T-cell (primary cell): ENCODE measurements at regions not wholly inside any gene's neighbourhood (a gene's known extent, or its start where the extent isn't known, plus 50 kb on each side); places are given as distances from the start of the nearest gene placed in this dataset.

Experiments used
- ATAC-seq, 4 experiments: fragments of 200-7000 bp in 3 of 4; fragments of 150-1000 bp in 1 of 4; cut with Tn5 transposase; replicated peaks in 1 of 4; 1 replicate in 3 of 4; 2 replicates in 1 of 4; pipeline ENCODE4 v1.10.0; 2021; ENCODE audit warnings: moderate library complexity in 3 of 4, mild to moderate bottlenecking in 2 of 4, moderate number of reproducible peaks in 1 of 4
- CTCF ChIA-PET, 2 donors: fragments of 300-600 bp; sonication (Branson Sonifier 250); formaldehyde crosslinking; loops; one replicate each; lab custom pipeline; 2022; ENCODE audit warnings: antibody characterized with exemption in 2 of 2; lab: Charles Lee
- POLR2A ChIA-PET, 2 donors: fragments of 300-600 bp; sonication (Branson Sonifier 250); formaldehyde crosslinking; loops; one replicate each; lab custom pipeline; 2022; ENCODE audit warnings: antibody characterized with exemption in 2 of 2; lab: Charles Lee
- DNase-seq, 35 experiments: peaks; one replicate each; pipeline versions ENCODE4 v3.0.0 to v3.0.0-alpha.2; 2013 to 2023
- H3K27ac ChIP-seq: one replicate; pipeline ENCODE4 v1.5.1; 2013; ENCODE audit warnings: low read length
- H3K27me3 ChIP-seq, 2 experiments: replicated peaks in 1 of 2; 1 replicate in 1 of 2; 2 replicates in 1 of 2; pipeline versions ENCODE4 v1.6.1 to v1.7.0; 2013; ENCODE audit warnings: low read length in 1 of 2, mixed read lengths in 1 of 2; ENCODE audit not compliant: control insufficient read depth in 2 of 2, insufficient read depth in 2 of 2; ENCODE audit errors: extremely low read depth in 1 of 2
- H3K36me3 ChIP-seq, 2 donors: 1 replicate in 1 of 2; 2 replicates in 1 of 2; pipeline versions ENCODE4 v1.6.1 to v1.7.0; 2013; ENCODE audit warnings: low read length in 1 of 2; ENCODE audit not compliant: control insufficient read depth in 2 of 2, insufficient read depth in 1 of 2; ENCODE audit errors: extremely low read depth in 1 of 2
- H3K4me1 ChIP-seq, 2 experiments: 1 replicate in 1 of 2; 2 replicates in 1 of 2; pipeline versions ENCODE4 v1.6.1 to v1.7.0; 2013; ENCODE audit warnings: low read length in 2 of 2, mixed read lengths in 1 of 2; ENCODE audit not compliant: insufficient read depth in 2 of 2, control insufficient read depth in 1 of 2; ENCODE audit errors: extremely low read depth in 1 of 2
- H3K4me3 ChIP-seq, 2 donors: 1 replicate in 1 of 2; 2 replicates in 1 of 2; pipeline versions ENCODE4 v1.5.1 to v1.7.0; 2013; ENCODE audit warnings: mild to moderate bottlenecking in 2 of 2, low read length in 1 of 2, moderate library complexity in 1 of 2; ENCODE audit not compliant: control insufficient read depth in 1 of 2; ENCODE audit errors: extremely low read depth in 1 of 2
- H3K9me3 ChIP-seq: 2 replicates; pipeline ENCODE4 v1.7.0; 2013
- H3K27ac Mint-ChIP-seq, 2 donors: one replicate each; pipeline ENCODE4 v1.8.0; 2020 to 2021; ENCODE audit warnings: mild to moderate bottlenecking in 2 of 2, mixed read lengths in 2 of 2
- H3K27me3 Mint-ChIP-seq, 2 donors: one replicate each; pipeline ENCODE4 v1.8.0; 2021 to 2022; ENCODE audit warnings: mixed read lengths in 2 of 2
- H3K36me3 Mint-ChIP-seq: one replicate; pipeline ENCODE4 v1.8.0; 2021; ENCODE audit warnings: mixed read lengths
- H3K4me1 Mint-ChIP-seq, 3 donors: one replicate each; pipeline ENCODE4 v1.8.0; 2020 to 2022; ENCODE audit warnings: mixed read lengths in 3 of 3, mild to moderate bottlenecking in 1 of 3
- H3K4me3 Mint-ChIP-seq, 3 donors: one replicate each; pipeline ENCODE4 v1.8.0; 2020 to 2022; ENCODE audit warnings: mild to moderate bottlenecking in 3 of 3, mixed read lengths in 3 of 3, moderate library complexity in 3 of 3
- H3K9me3 Mint-ChIP-seq, 3 donors: one replicate each; pipeline ENCODE4 v1.8.0; 2020 to 2022; ENCODE audit warnings: mixed read lengths in 3 of 3
- WGBS: methylation state at CpG from one replicate; pipeline ENCODE4 v1.1.5; 2013; ENCODE audit warnings: missing lambda C conversion rate; ENCODE audit not compliant: insufficient coverage; 5-methylcytosine and 5-hydroxymethylcytosine counted together

DNA sequence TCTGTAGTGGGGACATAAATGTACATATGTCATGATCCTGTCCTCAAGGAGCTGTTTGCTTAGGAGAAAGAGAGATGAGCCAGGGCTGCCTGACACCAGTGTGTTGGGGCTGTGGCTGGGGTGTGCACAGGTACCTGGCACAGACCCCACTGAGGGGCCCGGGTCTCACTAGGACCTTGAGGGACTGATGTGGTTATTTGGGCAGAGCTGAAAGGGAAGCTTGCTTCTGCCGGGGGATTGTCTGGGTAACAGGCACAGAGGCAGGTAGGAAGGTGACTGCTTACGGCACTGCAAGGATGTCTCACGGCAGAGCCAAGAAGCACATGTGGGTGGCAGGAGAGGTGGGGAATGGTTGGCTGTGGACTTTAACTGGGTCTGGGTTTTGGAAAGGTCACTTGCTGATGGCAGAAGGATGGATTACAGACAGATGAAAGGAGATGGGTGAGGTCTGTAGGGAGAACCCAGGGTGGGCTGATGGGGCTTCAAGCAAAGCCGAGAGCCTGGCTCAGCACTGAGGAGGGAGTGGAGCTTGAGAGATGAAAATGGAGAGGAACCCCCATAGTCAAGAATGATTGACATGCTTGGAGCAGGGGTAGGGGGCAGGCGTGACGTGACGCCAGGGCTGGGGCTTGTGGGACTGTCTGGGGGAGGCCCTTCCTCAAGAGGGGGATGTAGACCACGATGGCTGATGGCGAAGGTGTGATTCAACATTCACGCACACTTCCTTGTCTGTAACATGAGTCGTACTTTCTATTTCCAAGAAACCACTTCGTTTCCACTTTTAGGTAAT lies 207.7 kb upstream of the SHH start:
- H3K4me3 ChIP-seq: no peak overlapping the region
- 89% methylated on average over 5 of the region's 13 CpGs for WGBS
- no peak for DNase-seq

DNA sequence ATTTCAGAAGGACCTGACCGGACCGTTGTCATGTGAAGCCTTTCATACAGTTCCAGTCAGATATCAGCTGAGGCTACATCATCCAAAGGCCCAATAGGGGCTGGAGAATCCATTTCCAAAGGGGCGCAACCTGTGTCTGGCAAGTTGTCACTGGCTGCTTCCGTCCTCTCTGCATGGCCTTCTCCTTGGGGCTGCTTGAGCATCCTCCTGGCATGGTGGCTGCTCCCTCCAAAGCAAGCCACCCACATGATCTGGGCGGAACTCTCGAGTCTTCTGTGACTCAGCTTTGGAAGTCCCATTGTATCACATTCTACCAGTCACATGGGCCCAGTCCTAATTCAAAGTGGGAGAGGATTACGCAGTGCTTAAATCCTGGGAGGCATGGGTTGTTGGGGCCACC lies 207.0 kb upstream of the SHH start:
- Mint-ChIP-seq H3K4me3 (no peak overlapping the region), H3K27me3 (peaks cover 0 to 5% of the 10 kb centered on the region in 2 donors)
- ATAC-seq: no peak

More for the DNA sequence above, 207.7 kb upstream of the SHH start:
- ATAC-seq: no peak
- CTCF ChIA-PET: no interaction called here
- H3K4me1 Mint-ChIP-seq: no peaks in the 10 kb centered on the region
- H3K27ac Mint-ChIP-seq: no peak overlapping the region
- Histone ChIP-seq H3K9me3 (no peaks in the 10 kb centered on the region), H3K27ac (no peak overlapping the region), H3K4me1 (no peaks in the 10 kb centered on the region), H3K27me3 (peaks cover 0 to 15% of the 10 kb centered on the region in 2 experiments), H3K36me3 (no peaks in the 10 kb centered on the region)
- no peak overlapping the region for H3K4me3 Mint-ChIP-seq
- no peaks in the 10 kb centered on the region for H3K9me3 Mint-ChIP-seq
- peaks cover 0 to 5% of the 10 kb centered on the region in 2 donors for H3K27me3 Mint-ChIP-seq
- POLR2A ChIA-PET: no interaction called here
- H3K36me3 Mint-ChIP-seq: no peaks in the 10 kb centered on the region

DNA sequence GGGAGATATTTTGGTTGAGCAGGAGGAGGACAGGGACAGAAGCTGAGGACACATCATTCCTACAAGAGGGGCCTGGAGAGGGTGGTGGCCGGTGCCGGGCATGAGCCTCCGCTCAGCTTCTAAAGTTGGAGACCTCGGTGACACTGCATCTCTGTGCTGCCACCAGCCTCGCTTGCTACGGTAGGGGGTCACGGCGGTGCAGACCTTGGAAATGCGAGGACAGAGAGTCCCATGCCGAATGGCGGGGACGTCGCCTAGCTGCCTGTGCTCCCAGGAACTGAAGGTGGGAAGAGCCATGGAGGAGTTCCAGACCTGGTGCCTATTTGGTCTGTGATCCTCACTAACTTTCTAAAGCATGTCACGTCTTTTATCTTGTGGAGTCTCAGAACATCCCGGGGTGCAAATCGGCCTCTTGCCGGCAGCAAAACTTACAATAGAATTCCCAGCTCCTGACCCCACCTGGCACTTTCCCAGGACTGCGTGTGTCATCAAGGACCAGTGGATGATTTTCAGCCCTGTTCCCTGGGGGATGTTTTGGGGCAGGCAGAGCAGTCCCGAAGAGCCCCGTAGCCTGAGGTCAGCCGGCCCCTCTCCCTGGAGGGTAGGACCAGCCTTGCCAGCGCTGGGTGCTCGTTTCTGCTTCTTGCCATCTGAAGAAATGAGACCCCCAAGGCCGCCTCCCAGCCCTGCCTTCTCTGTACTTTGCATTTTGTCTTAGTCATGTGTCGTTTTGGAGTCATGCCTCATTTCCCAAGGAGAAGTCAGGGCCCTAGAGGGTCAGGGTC lies 205.8 kb upstream of the SHH start:
- POLR2A ChIA-PET: no interaction called here
- peaks cover 4 to 8% (median 5%) of the 10 kb centered on the region in 3 donors for H3K9me3 Mint-ChIP-seq

More for the DNA sequence above, 207.0 kb upstream of the SHH start:
- no peak overlapping the region for H3K4me3 ChIP-seq
- no peak for DNase-seq
- peaks cover 0 to 15% of the 10 kb centered on the region in 2 experiments for H3K27me3 ChIP-seq
- Mint-ChIP-seq H3K4me1 (no peaks in the 10 kb centered on the region), H3K9me3 (peaks cover 0 to 1% (median 0%) of the 10 kb centered on the region in 3 donors), H3K27ac (no peak overlapping the region), H3K36me3 (no peaks in the 10 kb centered on the region)
- no peaks in the 10 kb centered on the region for H3K36me3 ChIP-seq
- WGBS: 87% methylated on average over 4 of the region's 7 CpGs
- POLR2A ChIA-PET: no interaction called here
- H3K4me1 ChIP-seq: peaks cover 0 to 4% of the 10 kb centered on the region in 2 experiments
- no peak overlapping the region for H3K27ac ChIP-seq
- CTCF ChIA-PET: no interaction called here
- H3K9me3 ChIP-seq: no peaks in the 10 kb centered on the region

DNA sequence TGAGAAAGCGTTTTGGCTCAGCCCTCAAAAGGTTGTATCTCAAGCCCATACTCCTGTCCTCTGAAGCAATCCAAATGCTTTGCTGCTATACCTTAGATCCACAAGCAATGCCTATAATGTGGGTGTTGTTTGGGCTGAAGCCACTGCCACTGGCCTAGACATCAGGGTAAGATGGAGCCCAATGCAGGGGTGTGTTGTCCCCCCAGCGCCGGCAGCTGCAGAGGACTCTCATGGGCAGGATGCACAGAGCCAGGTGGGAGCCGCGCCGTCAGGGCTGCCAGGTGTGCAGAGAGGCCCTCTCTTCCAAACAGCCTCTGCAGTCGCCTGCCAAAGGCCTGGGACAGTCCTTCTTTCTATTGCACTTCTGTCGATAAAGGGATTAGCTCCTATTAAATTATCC lies 205.2 kb upstream of the SHH start:
- ATAC-seq (no peak), DNase-seq (no peak)
- Mint-ChIP-seq H3K4me1 (no peaks in the 10 kb centered on the region), H3K36me3 (no peaks in the 10 kb centered on the region), H3K27ac (no peak overlapping the region), H3K27me3 (peaks cover 0 to 5% of the 10 kb centered on the region in 2 donors), H3K4me3 (no peak overlapping the region), H3K9me3 (peaks cover 4 to 8% (median 5%) of the 10 kb centered on the region in 3 donors)
- no peak overlapping the region for H3K4me3 ChIP-seq
- H3K27me3 ChIP-seq: peaks cover 0 to 15% of the 10 kb centered on the region in 2 experiments
- H3K36me3 ChIP-seq: no peaks in the 10 kb centered on the region
- ChIA-PET CTCF (no interaction called here), POLR2A (no interaction called here)
- H3K9me3 ChIP-seq: no peaks in the 10 kb centered on the region
- H3K4me1 ChIP-seq: peaks cover 0 to 6% of the 10 kb centered on the region in 2 experiments
- no peak overlapping the region for H3K27ac ChIP-seq
- WGBS: 90% methylated on average over 2 of the region's 8 CpGs

More for the DNA sequence above, 205.8 kb upstream of the SHH start:
- CTCF ChIA-PET: no interaction called here
- DNase-seq (no peak), ATAC-seq (no peak)
- peaks cover 0 to 15% of the 10 kb centered on the region in 2 experiments for H3K27me3 ChIP-seq
- no peaks in the 10 kb centered on the region for H3K36me3 ChIP-seq
- H3K4me1 Mint-ChIP-seq: no peaks in the 10 kb centered on the region
- H3K4me1 ChIP-seq: peaks cover 0 to 6% of the 10 kb centered on the region in 2 experiments
- H3K4me3 ChIP-seq: no peak overlapping the region
- no peak overlapping the region for H3K27ac Mint-ChIP-seq
- no peaks in the 10 kb centered on the region for H3K36me3 Mint-ChIP-seq
- peaks cover 0 to 5% of the 10 kb centered on the region in 2 donors for H3K27me3 Mint-ChIP-seq
- no peak overlapping the region for H3K4me3 Mint-ChIP-seq
- no peaks in the 10 kb centered on the region for H3K9me3 ChIP-seq
- H3K27ac ChIP-seq: no peak overlapping the region
- 87% methylated on average over 24 of the region's 25 CpGs for WGBS

DNA sequence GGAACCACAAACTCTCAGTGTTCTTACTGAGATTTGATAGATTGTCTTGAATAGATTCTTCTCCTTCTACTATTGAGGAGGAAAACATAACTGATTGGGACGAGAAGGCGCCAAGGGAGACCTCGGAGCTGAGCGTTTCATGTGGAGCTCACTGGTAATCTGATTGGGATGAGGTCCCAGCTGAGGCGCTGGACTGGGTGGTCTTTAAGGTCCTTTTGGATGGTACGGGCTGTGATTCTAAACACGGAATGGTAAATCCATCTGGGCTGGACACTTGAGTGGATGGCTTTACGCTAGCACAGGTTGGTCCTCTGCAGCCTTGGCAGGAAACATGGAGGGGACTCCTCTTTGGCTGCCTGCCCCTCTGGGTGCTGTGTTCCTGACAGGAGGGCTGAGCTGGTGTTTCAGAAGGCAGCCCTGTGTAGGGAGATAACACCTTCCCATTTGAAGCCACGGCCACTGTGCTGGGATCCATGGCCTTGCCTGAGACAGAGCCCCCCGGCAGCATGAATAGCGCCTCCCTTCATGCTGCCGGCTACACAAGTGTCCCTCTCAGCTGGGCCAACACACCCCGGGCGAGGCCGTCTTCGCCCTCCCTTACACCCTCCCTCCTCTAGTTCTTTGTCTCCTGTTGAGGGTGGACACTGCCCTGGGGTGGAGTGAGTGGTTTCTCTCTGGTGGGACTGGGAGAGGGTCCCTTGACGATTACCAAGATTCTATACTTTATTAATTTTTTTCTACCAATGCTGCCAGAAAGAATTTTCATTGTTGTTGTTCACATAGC lies 203.2 kb upstream of the SHH start:
- Histone ChIP-seq H3K4me1 (peaks cover 0 to 6% of the 10 kb centered on the region in 2 experiments), H3K4me3 (no peak overlapping the region), H3K9me3 (no peaks in the 10 kb centered on the region), H3K27me3 (peaks cover 0 to 15% of the 10 kb centered on the region in 2 experiments), H3K36me3 (no peaks in the 10 kb centered on the region), H3K27ac (no peak overlapping the region)
- no peak for DNase-seq
- no peak overlapping the region for H3K4me3 Mint-ChIP-seq
- no peak for ATAC-seq
- WGBS: 89% methylated on average over 9 of the region's 17 CpGs
- no peak overlapping the region for H3K27ac Mint-ChIP-seq
- peaks cover 0 to 5% of the 10 kb centered on the region in 2 donors for H3K27me3 Mint-ChIP-seq
- CTCF ChIA-PET: no interaction called here
- POLR2A ChIA-PET: no interaction called here
- H3K36me3 Mint-ChIP-seq: no peaks in the 10 kb centered on the region
- H3K4me1 Mint-ChIP-seq: no peaks in the 10 kb centered on the region
- H3K9me3 Mint-ChIP-seq: peaks cover 6 to 10% (median 7%) of the 10 kb centered on the region in 3 donors

DNA sequence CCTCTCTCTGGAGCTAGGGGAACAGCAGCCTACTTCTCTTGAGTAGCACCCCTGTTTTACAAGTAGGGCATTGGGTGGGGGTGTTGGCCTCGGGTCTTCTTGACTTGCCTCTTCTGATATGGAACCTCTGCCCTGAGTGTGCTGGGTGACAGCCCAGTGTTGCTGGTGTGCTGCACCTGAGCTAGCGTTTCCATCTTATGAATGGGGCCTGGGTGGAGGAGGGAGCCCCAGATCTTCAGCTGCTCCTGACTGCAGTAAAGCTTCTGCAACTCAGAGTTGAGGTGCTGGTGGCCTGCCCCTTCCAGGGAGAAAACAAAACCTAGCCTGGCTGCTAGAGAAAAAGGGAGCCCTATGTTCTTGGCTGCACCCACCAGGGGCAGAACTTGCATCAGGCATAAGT lies 202.5 kb upstream of the SHH start:
- POLR2A ChIA-PET: no interaction called here
- Histone ChIP-seq H3K4me3 (no peak overlapping the region), H3K9me3 (no peaks in the 10 kb centered on the region), H3K36me3 (no peaks in the 10 kb centered on the region), H3K27ac (no peak overlapping the region), H3K4me1 (peaks cover 0 to 6% of the 10 kb centered on the region in 2 experiments), H3K27me3 (peaks cover 0 to 11% of the 10 kb centered on the region in 2 experiments)
- Mint-ChIP-seq H3K9me3 (peaks cover 10 to 15% (median 11%) of the 10 kb centered on the region in 3 donors), H3K4me1 (no peaks in the 10 kb centered on the region), H3K4me3 (no peak overlapping the region), H3K36me3 (no peaks in the 10 kb centered on the region), H3K27me3 (peaks cover 0 to 5% of the 10 kb centered on the region in 2 donors), H3K27ac (no peak overlapping the region)
- 63% methylated on average over 2 of the region's 2 CpGs for WGBS
- DNase-seq (no peak), ATAC-seq (no peak)
- CTCF ChIA-PET: no interaction called here
